ENCODE measurements at regions not wholly inside any gene's neighbourhood (a gene's known extent, or its start where the extent isn't known, plus 50 kb on each side); places are given as distances from the start of the nearest gene placed in this dataset.

- no peak overlapping the region for H3K4me3 ChIP-seq (ENCODE audit: control insufficient read depth, low read depth, low read length)
- no peak for DNase-seq (ENCODE audit: low read depth)
- TF ChIP-seq CTCF (IDR thresholded peaks at IDR 0.05; ENCODE audit: control insufficient read depth, insufficient read depth, low read depth, low read length, missing control alignments) = no peak
These were observed 117.7 kb upstream of the WSCD1 start for GRCh38 chr17:5952518-5952917.

GRCh38 chr17:5955764-5956163 lies 114.4 kb upstream of the WSCD1 start:
- DNase-seq (ENCODE audit: low read depth) = no peak
- no peak overlapping the region for H3K4me3 ChIP-seq (ENCODE audit: control insufficient read depth, low read depth, low read length)
- no peak for TF ChIP-seq CTCF (IDR thresholded peaks at IDR 0.05; ENCODE audit: control insufficient read depth, insufficient read depth, low read depth, low read length, missing control alignments)

GRCh38 chr17:5958850-5959249 lies 111.3 kb upstream of the WSCD1 start:
- DNase-seq (ENCODE audit: low read depth) = no peak
- H3K4me3 ChIP-seq (ENCODE audit: control insufficient read depth, low read depth, low read length) = no peak overlapping the region
- no peak for TF ChIP-seq CTCF (IDR thresholded peaks at IDR 0.05; ENCODE audit: control insufficient read depth, insufficient read depth, low read depth, low read length, missing control alignments)

- DNase-seq (ENCODE audit: low read depth) = no peak
- no peak for TF ChIP-seq CTCF (IDR thresholded peaks at IDR 0.05; ENCODE audit: control insufficient read depth, insufficient read depth, low read depth, low read length, missing control alignments)
- no peak overlapping the region for H3K4me3 ChIP-seq (ENCODE audit: control insufficient read depth, low read depth, low read length)
These were observed 107.8 kb upstream of the WSCD1 start for GRCh38 chr17:5962371-5962770.

- no peak for TF ChIP-seq CTCF (IDR thresholded peaks at IDR 0.05; ENCODE audit: control insufficient read depth, insufficient read depth, low read depth, low read length, missing control alignments)
- DNase-seq (ENCODE audit: low read depth) = no peak
- H3K4me3 ChIP-seq (ENCODE audit: control insufficient read depth, low read depth, low read length) = no peak overlapping the region
These were observed 98.2 kb upstream of the WSCD1 start for GRCh38 chr17:5971969-5972368.

- H3K4me3 ChIP-seq (ENCODE audit: control insufficient read depth, low read depth, low read length) = no peak overlapping the region
- TF ChIP-seq CTCF (IDR thresholded peaks at IDR 0.05; ENCODE audit: control insufficient read depth, insufficient read depth, low read depth, low read length, missing control alignments) = no peak
- DNase-seq (ENCODE audit: low read depth) = no peak
These were observed 96.8 kb upstream of the WSCD1 start for GRCh38 chr17:5973410-5973809.

GRCh38 chr17:5975661-5976060 lies 94.5 kb upstream of the WSCD1 start:
- H3K4me3 ChIP-seq (ENCODE audit: control insufficient read depth, low read depth, low read length) = no peak overlapping the region
- TF ChIP-seq CTCF (IDR thresholded peaks at IDR 0.05; ENCODE audit: control insufficient read depth, insufficient read depth, low read depth, low read length, missing control alignments) = no peak
- DNase-seq (ENCODE audit: low read depth) = no peak
